ENCODE measurements at regions not wholly inside any gene's neighbourhood (a gene's known extent, or its start where the extent isn't known, plus 50 kb on each side); places are given as distances from the start of the nearest gene placed in this dataset.
A peak's percentile ranks its signal among the peaks of the same experiment; 100 is the strongest.

- TF ChIP-seq CTCF (IDR thresholded peaks at IDR 0.05; ENCODE audit: low read depth, low read length): no peak
- no peak for DNase-seq (ENCODE audit: extremely low read depth, low read depth)
Observed at GRCh38 chr7:117992635-117993376, 119.6 kb upstream of the CTTNBP2 start.

- TF ChIP-seq CTCF (IDR thresholded peaks at IDR 0.05; ENCODE audit: low read depth, low read length): peak; percentile 35
- DNase-seq (ENCODE audit: extremely low read depth, low read depth): no peak
Observed at GRCh38 chr7:117993377-117994003, 120.2 kb upstream of the CTTNBP2 start.

GRCh38 chr7:117995850-117996650 lies 122.8 kb upstream of the CTTNBP2 start:
- TF ChIP-seq CTCF (IDR thresholded peaks at IDR 0.05; ENCODE audit: low read depth, low read length): no peak
- DNase-seq (ENCODE audit: extremely low read depth, low read depth): no peak

GRCh38 chr7:117997862-117998825 lies 124.9 kb upstream of the CTTNBP2 start:
- no peak for DNase-seq (ENCODE audit: extremely low read depth, low read depth)
- TF ChIP-seq CTCF (IDR thresholded peaks at IDR 0.05; ENCODE audit: low read depth, low read length): no peak

- TF ChIP-seq CTCF (IDR thresholded peaks at IDR 0.05; ENCODE audit: low read depth, low read length): no peak
- no peak for DNase-seq (ENCODE audit: extremely low read depth, low read depth)
Observed at GRCh38 chr7:118000480-118001202, 127.4 kb upstream of the CTTNBP2 start.

- DNase-seq (ENCODE audit: extremely low read depth, low read depth): no peak
- no peak for TF ChIP-seq CTCF (IDR thresholded peaks at IDR 0.05; ENCODE audit: low read depth, low read length)
Observed at GRCh38 chr7:118003476-118003875, 130.2 kb upstream of the CTTNBP2 start.
